ENCODE measurements at regions not wholly inside any gene's neighbourhood (a gene's known extent, or its start where the extent isn't known, plus 50 kb on each side); places are given as distances from the start of the nearest gene placed in this dataset.

GRCh38 chr5:146940295-146940694 lies 61.7 kb upstream of the PPP2R2B start:
- no peak for DNase-seq

- DNase-seq: no peak
These were observed 65.5 kb upstream of the PPP2R2B start for GRCh38 chr5:146944019-146944418.

DNA sequence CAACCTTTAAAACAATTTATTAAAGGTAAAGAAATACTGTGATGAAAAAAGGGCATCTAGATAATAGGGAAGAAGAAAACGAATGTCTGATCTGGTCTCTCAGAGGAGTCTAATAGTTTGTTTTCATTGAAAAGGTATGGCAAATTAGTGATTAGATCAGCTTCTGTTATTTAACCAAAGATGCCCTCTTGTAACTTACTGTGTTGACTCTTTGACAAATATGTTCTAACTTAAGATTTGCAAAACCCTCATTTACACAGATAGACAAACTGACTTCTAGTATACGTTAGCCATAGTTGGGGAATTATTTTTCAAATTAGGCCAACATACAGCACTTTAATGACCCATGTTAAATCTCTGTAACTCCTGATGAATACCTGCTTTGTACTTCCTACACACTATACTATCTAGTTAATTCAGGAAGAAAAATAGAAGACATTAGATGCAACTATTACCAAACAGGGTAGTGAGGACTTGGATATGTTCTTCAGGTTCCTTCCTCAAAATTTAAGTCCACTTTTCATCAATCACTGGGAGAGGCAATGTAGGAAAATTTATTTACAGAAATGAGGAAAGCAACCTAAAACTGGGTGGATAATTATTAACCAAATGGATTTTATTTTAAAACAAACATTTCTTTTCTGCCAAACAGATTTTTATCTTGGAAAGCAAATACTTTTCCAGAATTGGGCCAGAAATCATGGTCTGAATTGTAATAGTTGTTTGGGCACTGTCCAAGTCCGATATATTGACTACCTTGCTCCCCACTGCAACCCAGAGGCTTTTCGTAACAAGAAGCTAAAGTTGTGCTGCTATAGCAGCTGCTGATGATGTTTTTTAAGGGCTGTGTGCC lies 66.4 kb upstream of the PPP2R2B start:
- DNase-seq: no peak

DNA sequence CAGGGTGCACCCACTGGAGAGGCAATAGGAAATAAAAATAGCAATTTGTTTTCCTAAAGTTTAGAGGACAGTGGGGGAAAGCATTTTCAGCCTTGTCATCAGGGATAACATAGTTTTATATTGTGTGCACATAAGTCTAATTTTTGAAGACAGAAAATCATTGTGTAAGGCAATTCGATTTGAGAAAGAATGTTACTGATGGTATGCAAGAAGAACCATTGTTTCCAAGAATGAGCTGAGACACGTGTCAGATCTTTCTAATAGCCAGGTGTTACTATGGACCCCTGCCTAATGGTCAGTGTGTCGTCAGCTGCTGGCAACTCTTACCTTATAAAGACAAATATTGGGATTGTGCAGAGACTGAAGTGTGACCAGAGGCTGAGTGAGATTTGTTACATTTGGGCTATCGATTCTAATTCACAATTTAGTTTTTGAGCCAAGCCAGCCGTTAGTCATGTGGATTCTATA lies 67.1 kb upstream of the PPP2R2B start:
- no peak for DNase-seq

- DNase-seq: peak; percentile 42 to 52
These were observed 68.8 kb upstream of the PPP2R2B start for GRCh38 chr5:146947181-146947941.

DNA sequence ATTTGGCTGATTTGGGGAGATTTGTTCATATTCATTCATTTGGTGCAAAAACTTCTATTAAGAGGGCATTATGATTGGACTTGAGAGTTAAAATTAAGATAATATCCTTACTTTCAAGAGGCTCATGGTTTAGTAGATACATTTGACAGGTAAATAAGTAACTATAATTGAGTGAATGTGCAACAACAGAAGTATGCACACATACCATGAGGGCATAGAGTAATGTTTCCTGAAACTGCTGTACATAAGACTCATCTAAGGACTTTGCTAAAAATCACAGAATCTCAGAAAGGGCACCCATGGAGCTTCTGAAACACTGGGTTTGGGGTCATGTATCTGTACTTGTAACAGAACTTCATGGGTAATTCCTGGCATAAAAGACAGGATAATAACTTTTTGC lies 70.1 kb upstream of the PPP2R2B start:
- no peak for DNase-seq

GRCh38 chr5:146952168-146952567 lies 73.6 kb upstream of the PPP2R2B start:
- DNase-seq: no peak

GRCh38 chr5:146956217-146956616 lies 77.7 kb upstream of the PPP2R2B start:
- no peak for DNase-seq

- DNase-seq: no peak
These were observed 80.8 kb upstream of the PPP2R2B start for GRCh38 chr5:146959360-146959759.

DNA sequence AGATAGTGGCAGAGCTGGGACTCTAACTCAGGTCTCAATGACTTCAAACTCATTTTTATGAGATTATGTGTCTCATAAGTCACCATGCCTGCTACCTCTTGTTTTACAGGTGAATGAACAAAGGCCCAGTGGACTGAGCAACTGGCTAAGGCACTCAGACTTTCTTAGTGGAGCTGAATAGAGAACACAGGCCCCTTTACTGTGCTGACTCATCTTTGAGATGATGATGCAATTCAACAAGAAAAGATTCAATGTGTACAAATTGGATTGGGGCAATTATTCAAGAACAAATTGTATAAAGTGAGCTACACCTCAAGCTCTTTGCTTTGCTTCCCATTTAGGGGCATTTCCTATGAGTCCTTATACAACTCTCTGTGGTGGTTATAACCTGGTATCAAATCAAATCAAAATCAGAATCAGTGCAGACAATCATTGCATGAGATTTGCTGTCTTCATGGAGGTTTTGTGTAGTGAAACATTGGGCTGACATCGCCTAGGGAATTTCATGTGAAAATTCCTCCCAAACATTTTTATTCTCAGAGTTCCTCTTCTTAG lies 84.3 kb upstream of the PPP2R2B start:
- DNase-seq: peak in 1 of 2 donors; percentile 20

GRCh38 chr5:146965761-146966659 lies 87.5 kb upstream of the PPP2R2B start:
- DNase-seq: peak; percentile 79 to 87

DNA sequence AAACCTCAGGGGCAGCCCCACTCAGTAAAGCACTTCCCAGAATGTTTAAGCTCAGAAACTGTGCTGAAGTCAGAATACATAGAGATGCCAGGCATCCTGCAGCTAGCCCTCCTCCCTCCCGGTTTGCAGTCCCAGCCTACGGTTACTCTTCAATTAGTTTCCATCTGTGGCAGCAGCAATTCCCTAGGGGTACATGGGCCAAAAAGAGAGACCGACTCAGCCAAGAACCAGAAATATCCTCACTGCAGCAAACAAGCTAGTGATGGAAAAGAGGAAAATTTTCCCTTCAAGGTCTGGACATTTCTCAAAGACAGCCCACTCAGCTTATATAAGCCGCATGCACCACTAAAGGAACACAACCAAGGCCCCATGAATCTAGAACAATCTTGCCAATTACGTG lies 89.1 kb upstream of the PPP2R2B start:
- no peak for DNase-seq

DNA sequence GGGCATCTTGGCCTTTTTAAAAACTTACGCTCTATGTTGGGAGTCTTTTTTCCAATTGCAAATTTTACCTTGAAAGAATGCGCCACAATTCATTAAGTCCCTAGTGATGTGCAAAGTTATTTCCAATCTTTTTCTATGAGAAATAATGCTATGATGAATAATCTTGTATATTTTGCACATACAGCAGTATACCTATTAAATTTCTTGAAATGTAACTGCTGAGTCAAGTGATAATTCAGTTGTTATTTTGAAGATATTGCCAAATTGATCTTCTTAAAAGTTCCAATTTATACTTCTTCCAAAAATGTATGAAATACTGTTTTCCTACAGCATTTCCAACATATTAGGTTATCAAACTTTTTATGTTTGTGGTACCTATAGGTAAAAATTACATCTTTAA lies 92.8 kb upstream of the PPP2R2B start:
- no peak for DNase-seq

DNA sequence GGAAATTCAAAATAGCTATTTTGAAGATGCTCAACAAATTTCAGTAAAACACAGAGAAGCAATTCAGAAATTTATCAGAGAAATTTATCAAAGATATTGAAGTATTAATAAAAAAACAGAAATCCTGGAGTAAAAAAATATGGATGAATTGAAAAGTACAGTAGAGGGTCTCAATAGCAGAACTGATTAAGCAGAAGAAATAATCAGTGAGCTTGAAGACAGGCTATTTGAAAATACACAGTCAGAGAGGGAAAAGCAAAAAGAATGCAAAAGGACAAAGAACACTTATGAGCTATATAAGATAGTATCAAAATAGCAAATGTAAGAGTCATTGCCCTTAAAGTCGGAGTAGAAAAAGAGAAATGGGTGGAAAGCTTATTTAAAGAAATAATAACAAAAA lies 107.9 kb upstream of the PPP2R2B start:
- no peak for DNase-seq

- DNase-seq: no peak
These were observed 115.4 kb upstream of the PPP2R2B start for GRCh38 chr5:146993876-146994530.

GRCh38 chr5:146995878-146996277 lies 117.3 kb upstream of the PPP2R2B start:
- DNase-seq: no peak

DNA sequence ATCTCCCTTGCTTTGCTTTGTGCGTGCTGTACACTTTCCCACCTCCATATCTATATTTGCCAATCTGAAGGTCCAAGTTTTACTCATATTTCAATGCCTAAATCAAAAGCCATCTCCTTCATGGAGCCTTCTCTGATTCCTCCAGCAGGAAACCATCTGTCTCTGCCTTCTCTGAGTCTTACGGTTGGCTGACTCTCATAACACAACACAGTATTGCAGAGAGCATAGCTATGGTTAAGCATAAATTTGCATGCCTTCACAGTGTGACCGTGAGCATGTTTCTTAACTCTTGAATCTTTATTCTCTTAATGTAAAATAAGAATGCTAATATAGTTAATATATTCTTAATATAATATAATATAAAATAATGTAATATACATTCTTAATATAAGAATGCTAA lies 136.8 kb upstream of the PPP2R2B start:
- DNase-seq: no peak

- no peak for DNase-seq
These were observed 138.6 kb upstream of the PPP2R2B start for GRCh38 chr5:147017191-147017590.

DNA sequence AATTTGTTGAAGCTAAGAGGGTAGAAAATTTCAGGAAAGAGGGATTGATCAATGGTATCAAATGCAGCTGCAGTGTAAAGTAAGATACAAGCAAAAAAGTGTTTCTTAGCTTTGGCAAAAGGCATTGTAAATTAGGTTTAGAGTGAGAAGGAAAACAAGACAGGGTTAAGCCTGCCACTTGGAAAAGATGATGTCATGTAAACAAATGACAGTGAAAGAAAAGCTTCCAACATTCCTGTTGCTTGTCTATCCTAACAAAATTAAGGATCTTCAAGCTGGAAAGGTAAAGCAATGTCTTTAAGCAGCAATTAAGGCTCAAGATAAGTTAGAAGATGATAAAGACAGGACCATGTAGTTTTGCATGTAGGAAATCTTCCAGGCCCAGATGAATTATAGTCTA lies 139.1 kb upstream of the PPP2R2B start:
- no peak for DNase-seq

DNA sequence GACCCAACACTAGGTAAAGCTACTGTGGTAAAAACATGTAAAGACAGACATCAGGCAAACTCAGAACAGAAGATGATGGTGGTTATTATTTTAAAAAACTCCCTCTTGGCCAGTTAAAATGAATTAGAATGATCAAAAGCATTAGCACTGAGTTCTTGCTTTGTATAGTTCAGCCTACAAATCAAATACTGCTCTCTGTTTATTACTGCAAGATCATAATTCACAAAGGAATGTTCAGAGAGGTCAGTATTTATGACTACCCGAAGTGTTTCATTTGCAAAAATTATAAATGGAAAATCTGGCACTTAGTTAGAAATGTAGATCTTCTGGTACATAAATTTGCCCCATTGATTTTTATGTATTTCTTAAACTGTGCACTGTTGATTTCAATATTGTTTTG lies 140.3 kb upstream of the PPP2R2B start:
- DNase-seq: no peak

- no peak for DNase-seq
These were observed 158.2 kb upstream of the PPP2R2B start for GRCh38 chr5:147036691-147037245.

Measured in inflammatory macrophage (primary cell).